ENCODE measurements at regions not wholly inside any gene's neighbourhood (a gene's known extent, or its start where the extent isn't known, plus 50 kb on each side); places are given as distances from the start of the nearest gene placed in this dataset.

DNA sequence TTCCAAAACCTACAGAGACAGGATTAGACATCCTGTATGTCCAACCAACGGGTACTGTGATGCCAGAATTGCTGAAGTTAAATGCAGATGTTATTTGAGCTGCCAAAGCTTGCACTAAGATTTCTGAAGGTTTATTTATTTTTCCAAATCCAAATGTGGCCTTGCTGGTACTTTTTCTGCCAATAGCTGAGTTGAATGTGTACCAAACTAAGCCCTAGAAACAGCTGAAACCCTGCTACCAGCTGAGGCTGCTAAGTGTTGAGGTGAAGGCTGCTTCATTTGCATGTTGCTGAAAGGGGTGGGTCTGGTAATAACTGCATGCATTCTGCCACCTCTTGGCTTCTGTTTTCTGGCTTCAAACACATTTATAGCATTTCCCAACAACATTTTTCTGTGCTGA is 366.5 kb downstream of the FAT4 start:
- DNase-seq (no peak), ATAC-seq (ENCODE audit: low FRiP score) (no peak)
- Histone ChIP-seq H3K9me3 (ENCODE audit: control insufficient read depth, low read length) (no peaks in the 10 kb centered on the region), H3K36me3 (ENCODE audit: control insufficient read depth in 1 of 2, insufficient read depth in 2 of 2, low read length in 1 of 2) (no peaks in the 10 kb centered on the region), H3K4me3 (ENCODE audit: low read length in 2 of 2) (peak overlapping the region; percentile 12 to 16), H3K27me3 (ENCODE audit: control insufficient read depth in 1 of 2, insufficient read depth in 2 of 2, low read length in 1 of 2) (no peaks in the 10 kb centered on the region), H3K4me1 (ENCODE audit: control insufficient read depth in 1 of 2, insufficient read depth in 2 of 2, low read length in 2 of 2) (peaks cover 0 to 4% of the 10 kb centered on the region in 2 donors), H3K27ac (ENCODE audit: low read depth in 1 of 2, low read length in 2 of 2) (no peak overlapping the region)
- intact Hi-C loops (cut with DNase I), result no loop called here
- 3 to 6% methylated on average over 1 of the region's 1 CpG for WGBS, 2 donors

DNA sequence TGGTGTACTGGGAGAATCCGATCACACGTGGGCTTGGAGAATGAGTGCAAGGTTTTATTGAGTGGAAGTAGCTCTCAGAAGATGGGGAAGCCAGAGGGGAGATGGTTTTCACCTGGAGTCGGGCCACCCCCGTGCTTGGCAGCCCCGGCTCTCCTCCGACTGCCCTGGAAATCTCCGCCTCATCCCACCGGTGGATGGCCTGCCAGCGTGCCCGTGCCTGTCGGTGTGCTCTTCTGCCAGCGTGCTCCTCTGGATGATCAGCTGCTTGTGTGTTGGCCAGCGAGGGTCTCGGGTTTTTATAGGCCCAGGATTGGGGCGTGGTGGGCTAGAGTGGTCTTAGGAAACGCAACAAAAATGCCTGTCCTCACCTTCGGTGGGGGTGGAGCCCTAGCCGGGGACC is 368.0 kb downstream of the FAT4 start:
- Histone ChIP-seq H3K36me3 (ENCODE audit: control insufficient read depth in 1 of 2, insufficient read depth in 2 of 2, low read length in 1 of 2) (no peaks in the 10 kb centered on the region), H3K9me3 (ENCODE audit: control insufficient read depth, low read length) (no peaks in the 10 kb centered on the region), H3K4me1 (ENCODE audit: control insufficient read depth in 1 of 2, insufficient read depth in 2 of 2, low read length in 2 of 2) (peaks cover 0 to 4% of the 10 kb centered on the region in 2 donors), H3K27ac (ENCODE audit: low read depth in 1 of 2, low read length in 2 of 2) (no peak overlapping the region), H3K4me3 (ENCODE audit: low read length in 2 of 2) (no peak overlapping the region), H3K27me3 (ENCODE audit: control insufficient read depth in 1 of 2, insufficient read depth in 2 of 2, low read length in 1 of 2) (no peaks in the 10 kb centered on the region)
- WGBS, 2 donors, result 98 to 99% methylated on average over 18 of the region's 18 CpGs
- intact Hi-C loops (cut with DNase I), result no loop called here
- ATAC-seq (ENCODE audit: low FRiP score) (no peak), DNase-seq (no peak)

DNA sequence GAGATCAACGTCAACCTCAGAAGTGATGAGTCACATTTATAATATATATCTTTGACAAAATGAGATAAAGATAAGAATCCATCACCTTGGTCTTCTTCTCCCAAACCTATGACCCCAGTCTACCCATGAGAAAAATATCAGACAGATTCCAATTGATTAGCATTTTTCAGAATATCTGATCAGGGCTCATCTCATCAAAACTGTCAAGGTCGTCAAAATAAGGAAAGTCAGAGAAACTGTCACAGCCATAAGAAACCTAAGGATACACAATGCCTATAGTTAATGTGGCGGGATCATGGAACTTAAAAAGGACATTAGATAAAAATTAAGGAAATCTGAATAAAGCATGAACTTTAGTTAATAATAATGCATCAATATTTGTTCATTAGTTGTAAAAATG is 374.1 kb downstream of the FAT4 start:
- Histone ChIP-seq H3K9me3 (ENCODE audit: control insufficient read depth, low read length) (no peaks in the 10 kb centered on the region), H3K27ac (ENCODE audit: low read depth in 1 of 2, low read length in 2 of 2) (no peak overlapping the region), H3K36me3 (ENCODE audit: control insufficient read depth in 1 of 2, insufficient read depth in 2 of 2, low read length in 1 of 2) (no peaks in the 10 kb centered on the region), H3K27me3 (ENCODE audit: control insufficient read depth in 1 of 2, insufficient read depth in 2 of 2, low read length in 1 of 2) (no peaks in the 10 kb centered on the region), H3K4me1 (ENCODE audit: control insufficient read depth in 1 of 2, insufficient read depth in 2 of 2, low read length in 2 of 2) (no peaks in the 10 kb centered on the region), H3K4me3 (ENCODE audit: low read length in 2 of 2) (no peak overlapping the region)
- intact Hi-C loops (cut with DNase I), result no loop called here
- 95 to 96% methylated on average over 3 of the region's 3 CpGs for WGBS, 2 donors
- ATAC-seq (ENCODE audit: low FRiP score) (no peak), DNase-seq (no peak)

DNA sequence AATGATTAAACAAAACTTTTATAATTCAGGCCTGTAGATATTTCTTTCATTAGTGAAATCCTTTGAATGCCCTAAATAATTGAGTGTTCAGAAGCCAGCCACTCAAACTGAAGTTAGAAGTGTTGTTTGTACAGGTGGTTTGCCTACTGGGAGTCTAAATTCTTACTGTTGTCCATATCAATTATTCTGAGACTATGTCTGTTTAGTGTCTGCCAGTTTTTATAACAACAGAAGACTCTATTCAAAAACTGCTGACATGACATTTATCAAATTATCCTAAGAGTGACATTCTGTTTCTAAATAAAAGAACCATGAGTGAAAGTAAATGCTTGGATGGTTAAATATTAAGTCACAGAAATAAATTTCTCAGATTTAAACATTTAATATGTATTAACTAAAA is 375.1 kb downstream of the FAT4 start:
- Histone ChIP-seq H3K4me1 (ENCODE audit: control insufficient read depth in 1 of 2, insufficient read depth in 2 of 2, low read length in 2 of 2) (no peaks in the 10 kb centered on the region), H3K4me3 (ENCODE audit: low read length in 2 of 2) (no peak overlapping the region), H3K27me3 (ENCODE audit: control insufficient read depth in 1 of 2, insufficient read depth in 2 of 2, low read length in 1 of 2) (no peaks in the 10 kb centered on the region), H3K36me3 (ENCODE audit: control insufficient read depth in 1 of 2, insufficient read depth in 2 of 2, low read length in 1 of 2) (no peaks in the 10 kb centered on the region), H3K27ac (ENCODE audit: low read depth in 1 of 2, low read length in 2 of 2) (no peak overlapping the region), H3K9me3 (ENCODE audit: control insufficient read depth, low read length) (no peaks in the 10 kb centered on the region)
- intact Hi-C loops (cut with DNase I), result no loop called here
- ATAC-seq (ENCODE audit: low FRiP score) (no peak), DNase-seq (no peak)

DNA sequence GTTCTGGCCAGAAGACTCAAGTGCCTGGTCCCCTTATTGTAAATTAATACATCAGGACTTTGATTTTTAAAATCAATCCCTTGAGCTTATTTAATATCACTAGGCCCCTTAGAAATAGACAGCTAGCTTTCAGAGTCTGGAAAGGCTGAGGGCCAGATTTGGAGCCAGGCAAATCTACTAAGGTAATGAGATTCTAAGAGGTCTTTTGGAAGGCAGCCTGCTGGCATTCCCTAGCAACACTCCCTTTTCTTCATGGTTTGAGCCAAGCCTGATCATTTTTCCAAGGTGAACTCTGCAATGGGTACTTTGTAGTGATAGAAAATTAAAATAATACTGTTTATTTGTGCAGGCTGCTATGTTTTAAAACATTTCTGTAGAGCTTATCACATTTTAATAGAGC is 378.5 kb downstream of the FAT4 start:
- Histone ChIP-seq H3K36me3 (ENCODE audit: control insufficient read depth in 1 of 2, insufficient read depth in 2 of 2, low read length in 1 of 2) (no peaks in the 10 kb centered on the region), H3K4me3 (ENCODE audit: low read length in 2 of 2) (no peak overlapping the region), H3K9me3 (ENCODE audit: control insufficient read depth, low read length) (no peaks in the 10 kb centered on the region), H3K27me3 (ENCODE audit: control insufficient read depth in 1 of 2, insufficient read depth in 2 of 2, low read length in 1 of 2) (no peaks in the 10 kb centered on the region), H3K4me1 (ENCODE audit: control insufficient read depth in 1 of 2, insufficient read depth in 2 of 2, low read length in 2 of 2) (no peaks in the 10 kb centered on the region), H3K27ac (ENCODE audit: low read depth in 1 of 2, low read length in 2 of 2) (no peak overlapping the region)
- ATAC-seq (ENCODE audit: low FRiP score) (no peak), DNase-seq (no peak)
- intact Hi-C loops (cut with DNase I), result no loop called here

DNA sequence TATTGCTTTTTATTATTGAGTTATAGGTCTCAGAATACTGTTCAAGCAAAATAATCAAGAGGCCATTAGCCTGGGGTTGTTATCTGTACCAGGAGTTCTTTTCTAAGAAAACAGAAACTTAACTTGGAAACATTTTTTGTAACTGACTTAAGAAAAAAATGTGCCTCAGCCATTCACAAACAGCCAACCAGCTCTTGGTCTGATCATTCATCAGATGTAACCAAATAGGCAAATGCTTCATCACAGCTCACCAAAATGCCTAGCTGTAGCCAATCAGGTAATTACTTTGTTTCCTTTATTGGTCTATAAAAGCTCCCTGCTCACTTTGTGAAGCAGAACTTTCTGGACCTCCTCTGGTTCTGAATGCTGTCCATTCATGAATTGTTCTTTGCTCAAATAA is 387.7 kb downstream of the FAT4 start:
- no peaks in the 10 kb centered on the region for H3K9me3 ChIP-seq (ENCODE audit: control insufficient read depth, low read length)
- no peaks in the 10 kb centered on the region for H3K36me3 ChIP-seq (ENCODE audit: control insufficient read depth in 1 of 2, insufficient read depth in 2 of 2, low read length in 1 of 2)
- H3K27me3 ChIP-seq (ENCODE audit: control insufficient read depth in 1 of 2, insufficient read depth in 2 of 2, low read length in 1 of 2), result no peaks in the 10 kb centered on the region
- DNase-seq (no peak), ATAC-seq (ENCODE audit: low FRiP score) (no peak)
- no peak overlapping the region for H3K4me3 ChIP-seq (ENCODE audit: low read length in 2 of 2)
- intact Hi-C loops (cut with DNase I), result no loop called here
- peaks cover 2 to 3% of the 10 kb centered on the region in 2 donors for H3K4me1 ChIP-seq (ENCODE audit: control insufficient read depth in 1 of 2, insufficient read depth in 2 of 2, low read length in 2 of 2)
- H3K27ac ChIP-seq (ENCODE audit: low read depth in 1 of 2, low read length in 2 of 2), result no peak overlapping the region

DNA sequence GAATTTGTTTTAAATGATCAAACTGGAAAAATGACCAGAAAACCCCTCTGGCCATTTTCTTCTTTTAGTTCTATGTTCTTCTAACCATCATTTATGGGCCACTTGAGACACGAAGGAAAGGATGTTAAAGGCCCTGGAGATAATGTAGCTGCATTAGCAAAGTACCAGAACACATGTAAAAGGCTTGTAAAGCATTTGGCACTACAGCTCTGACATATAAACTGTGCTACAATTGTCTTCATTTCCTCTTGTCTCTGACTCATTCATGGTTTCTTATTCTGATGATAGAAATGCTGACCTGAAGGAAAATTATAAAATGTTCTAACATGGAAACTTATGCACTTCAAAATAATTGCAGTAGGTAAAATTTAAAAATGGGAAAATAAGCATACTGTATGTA is 388.7 kb downstream of the FAT4 start:
- ATAC-seq (ENCODE audit: low FRiP score), result no peak
- 79 to 83% methylated on average over 1 of the region's 1 CpG for WGBS, 2 donors
- intact Hi-C loops (cut with DNase I), result no loop called here

DNA sequence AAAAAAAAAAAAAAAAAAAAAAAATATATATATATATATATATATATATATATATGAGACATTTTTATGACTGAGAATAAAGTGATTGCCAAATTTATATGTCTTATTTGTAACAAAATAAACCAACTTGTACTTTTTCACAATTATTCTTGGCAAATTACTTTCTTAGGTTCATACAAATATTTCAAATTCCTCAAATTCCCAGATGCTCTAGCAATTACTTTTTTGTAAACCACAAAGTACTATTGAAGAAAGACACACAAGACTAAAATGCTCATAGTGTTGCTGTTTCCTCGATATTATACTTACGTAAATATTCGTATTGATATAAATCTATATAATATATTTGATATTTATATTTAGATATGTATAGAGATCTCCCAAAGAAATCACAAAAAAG is 390.0 kb downstream of the FAT4 start:
- H3K27me3 ChIP-seq (ENCODE audit: control insufficient read depth in 1 of 2, insufficient read depth in 2 of 2, low read length in 1 of 2), result no peaks in the 10 kb centered on the region
- no peaks in the 10 kb centered on the region for H3K36me3 ChIP-seq (ENCODE audit: control insufficient read depth in 1 of 2, insufficient read depth in 2 of 2, low read length in 1 of 2)
- DNase-seq, result no peak
- peaks cover 2 to 3% of the 10 kb centered on the region in 2 donors for H3K4me1 ChIP-seq (ENCODE audit: control insufficient read depth in 1 of 2, insufficient read depth in 2 of 2, low read length in 2 of 2)
- no peak overlapping the region for H3K27ac ChIP-seq (ENCODE audit: low read depth in 1 of 2, low read length in 2 of 2)
- no peak overlapping the region for H3K4me3 ChIP-seq (ENCODE audit: low read length in 2 of 2)
- WGBS, 2 donors, result 69 to 74% methylated on average over 3 of the region's 3 CpGs
- intact Hi-C loops (cut with DNase I), result no loop called here
- no peaks in the 10 kb centered on the region for H3K9me3 ChIP-seq (ENCODE audit: control insufficient read depth, low read length)
- ATAC-seq (ENCODE audit: low FRiP score), result no peak

More for the DNA sequence above, 388.7 kb downstream of the FAT4 start:
- DNase-seq, result no peak
- Histone ChIP-seq H3K4me1 (ENCODE audit: control insufficient read depth in 1 of 2, insufficient read depth in 2 of 2, low read length in 2 of 2) (peaks cover 2 to 3% of the 10 kb centered on the region in 2 donors), H3K4me3 (ENCODE audit: low read length in 2 of 2) (no peak overlapping the region), H3K36me3 (ENCODE audit: control insufficient read depth in 1 of 2, insufficient read depth in 2 of 2, low read length in 1 of 2) (no peaks in the 10 kb centered on the region), H3K9me3 (ENCODE audit: control insufficient read depth, low read length) (no peaks in the 10 kb centered on the region), H3K27ac (ENCODE audit: low read depth in 1 of 2, low read length in 2 of 2) (no peak overlapping the region), H3K27me3 (ENCODE audit: control insufficient read depth in 1 of 2, insufficient read depth in 2 of 2, low read length in 1 of 2) (no peaks in the 10 kb centered on the region)

DNA sequence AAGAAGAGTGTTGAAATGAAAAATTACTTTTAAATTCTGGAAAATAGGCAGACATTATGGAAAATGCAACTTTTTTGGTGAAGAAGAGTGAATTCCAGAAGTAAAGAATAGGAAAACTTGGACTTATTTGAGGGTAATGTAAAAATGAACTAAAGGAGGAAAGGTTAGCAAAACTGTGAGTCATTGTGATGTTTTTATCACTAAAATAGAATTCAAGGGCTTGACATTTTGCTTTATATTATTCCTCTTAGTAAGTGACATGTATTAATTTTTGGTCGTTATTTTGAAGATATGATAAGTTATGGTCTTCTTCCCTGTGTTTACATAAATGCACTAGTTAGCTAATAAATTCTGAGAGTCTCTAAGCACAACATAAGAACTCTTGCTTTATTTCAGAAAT is 390.9 kb downstream of the FAT4 start:
- intact Hi-C loops (cut with DNase I), result no loop called here
- 9 to 15% methylated on average over 1 of the region's 1 CpG for WGBS, 2 donors
- no peak for DNase-seq
- H3K4me1 ChIP-seq (ENCODE audit: control insufficient read depth in 1 of 2, insufficient read depth in 2 of 2, low read length in 2 of 2), result peaks cover 2 to 3% of the 10 kb centered on the region in 2 donors
- H3K4me3 ChIP-seq (ENCODE audit: low read length in 2 of 2), result no peak overlapping the region
- H3K9me3 ChIP-seq (ENCODE audit: control insufficient read depth, low read length), result no peaks in the 10 kb centered on the region
- no peak overlapping the region for H3K27ac ChIP-seq (ENCODE audit: low read depth in 1 of 2, low read length in 2 of 2)
- no peaks in the 10 kb centered on the region for H3K36me3 ChIP-seq (ENCODE audit: control insufficient read depth in 1 of 2, insufficient read depth in 2 of 2, low read length in 1 of 2)
- ATAC-seq (ENCODE audit: low FRiP score), result no peak
- H3K27me3 ChIP-seq (ENCODE audit: control insufficient read depth in 1 of 2, insufficient read depth in 2 of 2, low read length in 1 of 2), result no peaks in the 10 kb centered on the region
